Kidney (tissue), 13 donors: ENCODE measurements at regions not wholly inside any gene's neighbourhood (a gene's known extent, or its start where the extent isn't known, plus 50 kb on each side); places are given as distances from the start of the nearest gene placed in this dataset.

Experiments used
- DNase-seq, 5 donors: peaks; one replicate each; pipeline ENCODE4 v3.0.0-alpha.2; 2013 to 2020
- FAIRE-seq: peaks from 2 replicates; lab custom pipeline; 2012; peaks lifted over from hg19 to GRCh38; lab: Jason Lieb, UNC
- H3K27ac ChIP-seq, 2 donors: one replicate each; pipeline ENCODE4 v1.7.0; 2013; ENCODE audit warnings: low read depth in 2 of 2, low read length in 2 of 2, inconsistent platforms in 1 of 2
- H3K27me3 ChIP-seq: one replicate; pipeline ENCODE4 v1.7.1; 2013; ENCODE audit warnings: low read length, inconsistent platforms; ENCODE audit not compliant: control insufficient read depth, insufficient read depth
- H3K36me3 ChIP-seq, 3 donors: one replicate each; pipeline versions ENCODE4 v1.7.0 to v1.7.1; 2013; ENCODE audit warnings: low read length in 3 of 3, control low read depth in 1 of 3, inconsistent platforms in 1 of 3; ENCODE audit not compliant: insufficient read depth in 3 of 3, control insufficient read depth in 2 of 3
- H3K4me1 ChIP-seq, 3 donors: one replicate each; pipeline versions ENCODE4 v1.7.0 to v1.7.1; 2013; ENCODE audit warnings: low read length in 3 of 3, inconsistent platforms in 1 of 3, low read depth in 1 of 3; ENCODE audit not compliant: control insufficient read depth in 2 of 3, insufficient read depth in 2 of 3
- H3K4me3 ChIP-seq, 3 donors: one replicate each; pipeline versions ENCODE4 v1.7.0 to v1.8.1; 2013; ENCODE audit warnings: low read length in 3 of 3, control low read depth in 1 of 3, inconsistent platforms in 1 of 3
- H3K9ac ChIP-seq, 3 donors: one replicate each; pipeline versions ENCODE4 v1.7.0 to v1.7.1; 2013; ENCODE audit warnings: low read length in 3 of 3, control low read depth in 1 of 3, inconsistent platforms in 1 of 3
- H3K9me3 ChIP-seq, 3 donors: one replicate each; pipeline versions ENCODE4 v1.7.0 to v1.7.1; 2013; ENCODE audit warnings: low read length in 3 of 3, control low read depth in 1 of 3, inconsistent platforms in 1 of 3; ENCODE audit not compliant: control insufficient read depth in 2 of 3, insufficient read depth in 1 of 3
- intact Hi-C: fragments of 100-400 bp; cut with DNase I; formaldehyde crosslinking; loops from one replicate; pipeline ENCODE4 v1.11.1; 2022
- TF ChIP-seq, protein P1 (sequence below): IDR thresholded peaks from 3 replicates; pipeline ENCODE4 v1.5.1; 2012; ENCODE audit warnings: mild to moderate bottlenecking, moderate library complexity, borderline replicate concordance; ENCODE audit not compliant: insufficient read depth; ENCODE audit errors: extremely low read depth
- donor health status: control.
- donor health status: control.
- donor health status: control.
- donor health status: control.
- donor health status: control.
- donor health status: DM: yes; HTN: yes; CAD: no.
- donor health status: Normal renal cell carcinoma (clear cell type).

DNA sequence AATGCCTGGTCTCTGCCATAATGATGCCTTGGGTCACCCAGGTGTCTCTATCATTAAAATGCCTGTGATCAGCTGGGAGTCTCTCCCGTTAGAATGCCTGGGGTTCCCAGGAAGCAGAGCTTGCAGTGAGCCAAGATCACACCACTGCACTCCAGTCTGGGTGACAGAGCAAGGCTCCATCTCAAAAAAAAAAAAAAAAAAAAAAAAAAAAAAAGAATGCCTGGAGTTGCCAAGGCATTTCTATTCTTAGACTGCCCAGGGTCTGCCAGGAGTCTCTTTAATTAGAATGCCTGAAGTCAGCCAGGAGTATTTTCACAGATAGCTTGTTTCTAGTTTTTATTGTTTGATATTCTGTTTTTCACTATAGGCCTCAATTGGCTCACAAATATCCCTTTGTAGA lies 1552.5 kb downstream of the UQCRFS1 start:
- H3K4me3 ChIP-seq: no peak overlapping the region
- FAIRE-seq (no peak), DNase-seq (no peak)
- H3K27me3 ChIP-seq: no peaks in the 10 kb centered on the region
- H3K36me3 ChIP-seq: no peaks in the 10 kb centered on the region
- intact Hi-C loops: no loop called here
- H3K9me3 ChIP-seq: peaks cover 0 to 30% (median 8%) of the 10 kb centered on the region in 3 donors
- H3K27ac ChIP-seq: no peak overlapping the region
- no peak overlapping the region for H3K9ac ChIP-seq
- TF ChIP-seq, protein P1, sequence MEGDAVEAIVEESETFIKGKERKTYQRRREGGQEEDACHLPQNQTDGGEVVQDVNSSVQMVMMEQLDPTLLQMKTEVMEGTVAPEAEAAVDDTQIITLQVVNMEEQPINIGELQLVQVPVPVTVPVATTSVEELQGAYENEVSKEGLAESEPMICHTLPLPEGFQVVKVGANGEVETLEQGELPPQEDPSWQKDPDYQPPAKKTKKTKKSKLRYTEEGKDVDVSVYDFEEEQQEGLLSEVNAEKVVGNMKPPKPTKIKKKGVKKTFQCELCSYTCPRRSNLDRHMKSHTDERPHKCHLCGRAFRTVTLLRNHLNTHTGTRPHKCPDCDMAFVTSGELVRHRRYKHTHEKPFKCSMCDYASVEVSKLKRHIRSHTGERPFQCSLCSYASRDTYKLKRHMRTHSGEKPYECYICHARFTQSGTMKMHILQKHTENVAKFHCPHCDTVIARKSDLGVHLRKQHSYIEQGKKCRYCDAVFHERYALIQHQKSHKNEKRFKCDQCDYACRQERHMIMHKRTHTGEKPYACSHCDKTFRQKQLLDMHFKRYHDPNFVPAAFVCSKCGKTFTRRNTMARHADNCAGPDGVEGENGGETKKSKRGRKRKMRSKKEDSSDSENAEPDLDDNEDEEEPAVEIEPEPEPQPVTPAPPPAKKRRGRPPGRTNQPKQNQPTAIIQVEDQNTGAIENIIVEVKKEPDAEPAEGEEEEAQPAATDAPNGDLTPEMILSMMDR: no peak
- H3K4me1 ChIP-seq: no peaks in the 10 kb centered on the region

DNA sequence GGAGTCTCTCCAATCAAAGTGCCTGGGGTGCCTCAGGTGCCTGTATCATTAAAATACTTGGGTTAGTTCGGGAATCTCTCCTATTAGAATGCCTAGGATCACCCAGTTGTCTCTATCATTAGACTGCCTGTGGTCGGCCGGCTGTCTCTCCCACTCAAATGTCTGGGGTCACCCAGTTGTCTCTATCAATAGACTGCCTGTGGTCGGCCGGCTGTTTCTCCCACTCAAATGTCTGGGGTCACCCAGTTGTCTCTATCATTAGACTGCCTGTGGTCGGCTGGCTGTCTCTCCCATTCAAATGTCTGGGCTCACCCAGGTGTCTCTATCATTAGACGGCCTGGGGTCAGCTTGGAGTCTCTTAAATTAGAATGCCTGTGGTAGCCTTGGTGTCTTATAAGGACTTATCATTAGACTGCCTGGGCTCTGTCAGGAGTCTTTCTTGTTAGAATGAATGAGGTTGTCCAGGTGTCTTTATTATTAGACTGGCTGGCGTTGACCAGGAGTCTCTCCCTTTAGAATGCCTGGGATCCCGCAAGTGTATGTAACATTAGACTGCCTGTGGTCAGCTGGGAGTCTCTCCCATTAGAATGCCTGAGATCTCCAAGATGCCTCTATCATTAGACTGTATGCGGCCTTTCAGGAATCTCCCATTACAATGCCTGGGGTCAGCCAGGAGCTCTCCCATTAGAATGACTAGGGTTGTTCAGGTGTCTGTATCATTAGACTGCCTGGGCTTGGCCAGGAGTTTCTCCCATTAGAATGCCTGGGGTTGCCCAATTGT lies 1555.5 kb downstream of the UQCRFS1 start:
- no peak overlapping the region for H3K4me3 ChIP-seq
- TF ChIP-seq, protein P1: no peak
- no peaks in the 10 kb centered on the region for H3K4me1 ChIP-seq
- peaks cover 0 to 31% (median 8%) of the 10 kb centered on the region in 3 donors for H3K9me3 ChIP-seq
- no peak for DNase-seq
- no peak overlapping the region for H3K27ac ChIP-seq
- H3K9ac ChIP-seq: no peak overlapping the region
- H3K27me3 ChIP-seq: no peaks in the 10 kb centered on the region
- no peak for FAIRE-seq
- intact Hi-C loops: no loop called here
- no peaks in the 10 kb centered on the region for H3K36me3 ChIP-seq

DNA sequence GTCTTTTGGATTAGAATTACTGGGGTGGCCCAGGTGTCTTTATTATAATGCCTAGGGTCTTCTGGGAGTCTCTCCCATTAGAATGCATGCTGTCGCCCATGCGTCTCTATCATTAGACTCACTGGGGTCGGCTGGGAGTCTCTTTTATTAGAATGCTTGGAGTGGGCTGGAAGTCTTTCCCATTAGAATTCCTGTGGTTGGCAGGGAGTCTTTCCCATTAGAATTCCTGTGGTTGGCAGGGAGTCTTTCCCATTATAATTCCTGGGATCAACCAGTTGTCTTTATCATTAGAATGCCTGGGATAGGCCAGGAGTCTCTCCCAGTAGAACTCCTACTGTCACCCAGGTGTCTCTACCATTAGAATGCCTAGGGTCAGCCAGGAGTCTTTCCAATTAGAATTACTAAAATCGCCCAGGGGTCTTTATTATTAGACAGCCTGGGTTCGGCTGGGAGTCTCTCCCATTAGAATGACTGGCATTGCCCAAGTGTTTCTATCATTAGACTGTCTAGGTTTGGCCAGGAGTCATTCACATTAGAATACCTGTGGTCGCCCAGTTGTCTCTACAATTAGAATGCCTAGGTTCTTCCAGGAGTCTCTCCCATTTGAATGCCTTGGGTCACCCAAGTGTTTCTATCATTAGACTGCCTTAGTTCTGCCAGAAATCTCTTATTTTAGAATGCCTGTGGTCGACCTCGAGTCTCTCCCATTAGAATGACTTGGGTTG lies 1558.5 kb downstream of the UQCRFS1 start:
- FAIRE-seq (no peak), DNase-seq (no peak)
- Histone ChIP-seq H3K9me3 (peaks cover 0 to 46% (median 4%) of the 10 kb centered on the region in 3 donors), H3K27ac (no peak overlapping the region), H3K4me1 (no peaks in the 10 kb centered on the region), H3K36me3 (no peaks in the 10 kb centered on the region), H3K4me3 (no peak overlapping the region), H3K27me3 (no peaks in the 10 kb centered on the region), H3K9ac (no peak overlapping the region)
- TF ChIP-seq, protein P1: no peak
- intact Hi-C loops: no loop called here
